CD4-positive, alpha-beta T cell (primary cell): ENCODE measurements at regions not wholly inside any gene's neighbourhood (a gene's known extent, or its start where the extent isn't known, plus 50 kb on each side); places are given as distances from the start of the nearest gene placed in this dataset.

Experiments used
- ATAC-seq: fragments of 200-7000 bp; cut with Tn5 transposase; one replicate; pipeline ENCODE4 v1.10.0; 2022; ENCODE audit warnings: mild to moderate bottlenecking; ENCODE audit not compliant: poor library complexity
- CTCF ChIA-PET: fragments of 350-600 bp; sonication (Branson Sonifier 250); formaldehyde crosslinking; loops from one replicate; lab custom pipeline; 2021; ENCODE audit warnings: antibody characterized with exemption, inconsistent platforms; lab: Charles Lee
- POLR2A ChIA-PET: fragments of 350-600 bp; sonication (Branson Sonifier 250); formaldehyde crosslinking; loops from one replicate; lab custom pipeline; 2021; ENCODE audit warnings: antibody characterized with exemption, inconsistent platforms; lab: Charles Lee
- DNase-seq, 14 experiments: peaks; one replicate each; pipeline ENCODE4 v3.0.0-alpha.2; 2013 to 2020; ENCODE audit warnings: mixed read lengths in 2 of 14
- H3K27ac ChIP-seq, 2 donors: one replicate each; pipeline versions ENCODE4 v1.5.1 to v1.7.0; 2013; ENCODE audit warnings: low read length in 2 of 2, low read depth in 1 of 2, mild to moderate bottlenecking in 1 of 2
- H3K27me3 ChIP-seq, 2 experiments: 1 replicate in 1 of 2; 2 replicates in 1 of 2; pipeline versions ENCODE4 v1.6.1 to v1.7.0; 2013; ENCODE audit warnings: low read length in 2 of 2, control low read depth in 1 of 2, mild to moderate bottlenecking in 1 of 2, moderate library complexity in 1 of 2; ENCODE audit not compliant: insufficient read depth in 2 of 2, control insufficient read depth in 1 of 2
- H3K36me3 ChIP-seq: one replicate; pipeline ENCODE4 v1.6.1; 2013; ENCODE audit warnings: low read length, control low read depth; ENCODE audit not compliant: insufficient read depth
- H3K4me1 ChIP-seq: one replicate; pipeline ENCODE4 v1.6.1; 2013; ENCODE audit warnings: low read length, control low read depth; ENCODE audit not compliant: insufficient read depth
- H3K4me3 ChIP-seq: one replicate; pipeline ENCODE4 v1.5.1; 2013; ENCODE audit warnings: mild to moderate bottlenecking, low read length, moderate library complexity
- H3K9me3 ChIP-seq, 2 experiments: 1 replicate in 1 of 2; 2 replicates in 1 of 2; pipeline versions ENCODE4 v1.6.1 to v1.7.0; 2013; ENCODE audit warnings: low read length in 2 of 2, mild to moderate bottlenecking in 2 of 2, control low read depth in 1 of 2, moderate library complexity in 1 of 2; ENCODE audit not compliant: control insufficient read depth in 1 of 2, insufficient read depth in 1 of 2
- H3K27ac Mint-ChIP-seq: one replicate; pipeline ENCODE4 v1.8.0; 2020; ENCODE audit warnings: mixed read lengths
- H3K27me3 Mint-ChIP-seq: one replicate; pipeline ENCODE4 v1.8.0; 2021; ENCODE audit warnings: mixed read lengths
- H3K36me3 Mint-ChIP-seq: one replicate; pipeline ENCODE4 v1.8.0; 2021; ENCODE audit warnings: low read depth, mixed read lengths
- H3K4me1 Mint-ChIP-seq: one replicate; pipeline ENCODE4 v1.8.0; 2021; ENCODE audit warnings: low read depth, mixed read lengths
- H3K4me3 Mint-ChIP-seq: one replicate; pipeline ENCODE4 v1.8.0; 2020; ENCODE audit warnings: mild to moderate bottlenecking, mixed read lengths
- H3K9me3 Mint-ChIP-seq: one replicate; pipeline ENCODE4 v1.8.0; 2020; ENCODE audit warnings: mixed read lengths
- intact Hi-C, 2 experiments: fragments of 100-400 bp; cut with DNase I in 1 of 2; cut with micrococcal nuclease in 1 of 2; formaldehyde crosslinking; loops; one replicate each; pipeline versions ENCODE4 v1.15.1 to v1.9.0; 2023 to 2025; cut with DNase I, micrococcal nuclease
- TF ChIP-seq, protein P1 (sequence below): fragments of 200-600 bp; IDR thresholded peaks from one replicate; pipeline ENCODE4 v1.8.0; 2022; ENCODE audit warnings: antibody characterized with exemption, mild to moderate bottlenecking

DNA sequence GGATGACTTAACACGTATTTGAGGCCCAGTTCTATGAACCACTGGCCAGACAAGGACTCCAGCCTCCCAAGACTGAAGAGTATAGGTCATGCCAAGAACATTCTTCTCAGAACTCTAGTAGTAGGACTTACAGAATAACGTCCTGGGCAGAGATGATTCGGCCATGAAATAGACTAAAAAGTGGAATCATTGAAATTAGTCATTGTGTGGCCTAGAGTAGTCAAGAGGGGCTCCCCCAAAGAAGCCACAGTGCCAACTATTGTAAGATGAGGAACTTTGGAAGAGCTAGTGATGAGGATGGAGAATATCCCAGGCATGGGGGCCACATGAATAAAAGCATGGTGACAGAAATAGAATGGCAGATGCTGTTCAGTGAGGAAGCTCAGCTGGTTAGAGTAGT lies 101.1 kb downstream of the TRIB2 start:
- ChIA-PET CTCF (no interaction called here), POLR2A (no interaction called here)
- H3K4me3 ChIP-seq = no peak overlapping the region
- ATAC-seq = no peak
- H3K27ac ChIP-seq = no peak overlapping the region
- H3K9me3 Mint-ChIP-seq = no peaks in the 10 kb centered on the region
- H3K36me3 ChIP-seq = no peaks in the 10 kb centered on the region
- DNase-seq = no peak
- no peaks in the 10 kb centered on the region for H3K9me3 ChIP-seq
- H3K27ac Mint-ChIP-seq = no peak overlapping the region
- no peaks in the 10 kb centered on the region for H3K27me3 ChIP-seq
- peaks cover 67% of the 10 kb centered on the region for H3K4me1 Mint-ChIP-seq
- H3K27me3 Mint-ChIP-seq = no peaks in the 10 kb centered on the region
- TF ChIP-seq, protein P1, sequence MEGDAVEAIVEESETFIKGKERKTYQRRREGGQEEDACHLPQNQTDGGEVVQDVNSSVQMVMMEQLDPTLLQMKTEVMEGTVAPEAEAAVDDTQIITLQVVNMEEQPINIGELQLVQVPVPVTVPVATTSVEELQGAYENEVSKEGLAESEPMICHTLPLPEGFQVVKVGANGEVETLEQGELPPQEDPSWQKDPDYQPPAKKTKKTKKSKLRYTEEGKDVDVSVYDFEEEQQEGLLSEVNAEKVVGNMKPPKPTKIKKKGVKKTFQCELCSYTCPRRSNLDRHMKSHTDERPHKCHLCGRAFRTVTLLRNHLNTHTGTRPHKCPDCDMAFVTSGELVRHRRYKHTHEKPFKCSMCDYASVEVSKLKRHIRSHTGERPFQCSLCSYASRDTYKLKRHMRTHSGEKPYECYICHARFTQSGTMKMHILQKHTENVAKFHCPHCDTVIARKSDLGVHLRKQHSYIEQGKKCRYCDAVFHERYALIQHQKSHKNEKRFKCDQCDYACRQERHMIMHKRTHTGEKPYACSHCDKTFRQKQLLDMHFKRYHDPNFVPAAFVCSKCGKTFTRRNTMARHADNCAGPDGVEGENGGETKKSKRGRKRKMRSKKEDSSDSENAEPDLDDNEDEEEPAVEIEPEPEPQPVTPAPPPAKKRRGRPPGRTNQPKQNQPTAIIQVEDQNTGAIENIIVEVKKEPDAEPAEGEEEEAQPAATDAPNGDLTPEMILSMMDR = no peak
- no peak overlapping the region for H3K4me3 Mint-ChIP-seq
- H3K4me1 ChIP-seq = peaks cover 29% of the 10 kb centered on the region
- intact Hi-C loops = no loop called here
- H3K36me3 Mint-ChIP-seq = no peaks in the 10 kb centered on the region

DNA sequence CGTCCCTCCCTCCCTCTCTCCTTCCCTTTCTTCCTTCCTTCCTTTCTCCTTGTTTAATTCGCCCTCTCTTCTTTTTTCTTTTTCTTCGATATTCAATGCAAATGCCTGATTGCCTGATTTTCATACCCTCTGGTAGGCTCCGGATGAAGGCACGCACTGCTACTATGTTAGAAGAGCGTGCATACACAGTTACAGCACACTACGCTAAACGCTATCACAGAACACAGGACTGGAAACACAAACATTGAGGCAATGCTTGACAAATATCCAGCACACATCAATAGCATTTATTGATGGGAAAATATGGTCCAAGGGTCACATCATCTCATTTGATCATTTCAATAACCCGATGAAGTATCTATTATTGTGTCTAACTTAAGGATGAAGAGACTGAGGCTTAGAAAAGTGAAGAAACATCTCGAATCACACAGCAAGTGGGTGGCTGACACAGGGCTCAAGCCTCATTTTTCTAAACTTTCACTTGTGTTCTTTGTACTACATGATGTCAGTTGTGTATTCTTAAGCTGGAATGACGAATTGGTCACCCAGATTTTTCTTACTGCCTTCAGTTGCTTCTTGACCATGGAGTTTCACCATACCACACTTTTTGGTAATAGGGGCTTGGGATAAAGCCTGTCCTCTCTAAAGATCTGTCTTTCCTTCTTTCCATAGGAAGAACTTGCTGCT lies 101.8 kb downstream of the TRIB2 start:
- Histone ChIP-seq H3K27me3 (no peaks in the 10 kb centered on the region), H3K4me1 (peaks cover 29% of the 10 kb centered on the region), H3K4me3 (no peak overlapping the region), H3K36me3 (no peaks in the 10 kb centered on the region), H3K27ac (no peak overlapping the region), H3K9me3 (no peaks in the 10 kb centered on the region)
- no peaks in the 10 kb centered on the region for H3K36me3 Mint-ChIP-seq
- intact Hi-C loops = no loop called here
- CTCF ChIA-PET = no interaction called here
- peaks cover 67% of the 10 kb centered on the region for H3K4me1 Mint-ChIP-seq
- H3K9me3 Mint-ChIP-seq = no peaks in the 10 kb centered on the region
- no peak overlapping the region for H3K27ac Mint-ChIP-seq
- TF ChIP-seq, protein P1 = no peak
- H3K27me3 Mint-ChIP-seq = no peaks in the 10 kb centered on the region
- no peak overlapping the region for H3K4me3 Mint-ChIP-seq
- ATAC-seq (no peak), DNase-seq (no peak)
- POLR2A ChIA-PET = no interaction called here

DNA sequence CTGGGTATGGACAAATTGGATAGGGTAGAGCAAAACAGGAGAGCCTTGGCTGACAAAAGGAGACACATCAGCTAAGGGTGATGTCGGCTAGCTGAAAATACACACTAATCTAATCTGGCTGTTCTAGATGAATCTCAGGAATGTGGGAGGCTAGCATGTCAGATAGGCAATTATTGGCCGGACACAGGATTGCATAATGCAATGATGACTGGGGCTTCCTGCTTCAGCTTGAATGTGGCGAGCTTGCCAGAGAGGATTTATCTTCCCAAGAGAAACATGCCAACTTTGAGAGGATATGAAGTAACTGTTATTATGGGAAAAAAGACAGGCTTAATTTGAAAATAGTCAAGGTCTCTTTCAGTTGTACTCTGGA lies 102.4 kb downstream of the TRIB2 start:
- DNase-seq (no peak), ATAC-seq (no peak)
- ChIA-PET POLR2A (no interaction called here), CTCF (no interaction called here)
- no peaks in the 10 kb centered on the region for H3K9me3 ChIP-seq
- intact Hi-C loops = no loop called here
- H3K27ac Mint-ChIP-seq = no peak overlapping the region
- H3K4me1 ChIP-seq = peaks cover 29% of the 10 kb centered on the region
- no peaks in the 10 kb centered on the region for H3K27me3 Mint-ChIP-seq
- H3K9me3 Mint-ChIP-seq = no peaks in the 10 kb centered on the region
- TF ChIP-seq, protein P1 = no peak
- no peak overlapping the region for H3K4me3 ChIP-seq
- peaks cover 67% of the 10 kb centered on the region for H3K4me1 Mint-ChIP-seq
- H3K36me3 ChIP-seq = no peaks in the 10 kb centered on the region
- H3K4me3 Mint-ChIP-seq = no peak overlapping the region
- H3K36me3 Mint-ChIP-seq = no peaks in the 10 kb centered on the region
- H3K27me3 ChIP-seq = peaks cover 0 to 3% of the 10 kb centered on the region in 2 experiments
- no peak overlapping the region for H3K27ac ChIP-seq
